SH-SY5Y (cell line): ENCODE measurements at regions not wholly inside any gene's neighbourhood (a gene's known extent, or its start where the extent isn't known, plus 50 kb on each side); places are given as distances from the start of the nearest gene placed in this dataset.

Source experiments
- GATA2 ChIP-seq: IDR thresholded peaks from 2 replicates; pipeline ENCODE4 v1.6.1; 2011; ENCODE audit warnings: mild to moderate bottlenecking, low read depth, low read length
- GATA3 ChIP-seq: IDR thresholded peaks from 2 replicates; pipeline ENCODE4 v1.6.1; 2011; ENCODE audit warnings: low read depth, mild to moderate bottlenecking, low read length, moderate library complexity

DNA sequence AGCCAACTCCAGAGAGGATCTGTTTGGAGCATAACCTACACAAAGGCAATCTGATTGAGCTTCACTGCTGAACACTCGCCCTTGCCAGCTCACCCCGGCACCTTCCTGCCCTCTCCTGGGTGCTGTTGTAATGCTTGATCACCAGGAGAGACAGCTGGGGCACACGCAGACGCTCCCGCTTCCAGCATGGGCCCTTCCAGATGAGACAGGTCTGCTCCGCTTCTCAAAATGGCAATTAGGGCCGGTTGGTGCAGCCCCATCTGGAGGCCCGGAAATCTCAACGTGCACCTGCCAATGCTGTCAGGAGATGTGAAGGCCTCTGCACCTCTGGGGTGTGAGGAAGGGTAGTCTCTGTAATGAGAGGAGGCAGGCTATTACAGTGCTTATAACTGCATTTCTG, 206.1 kb downstream of the ABCC12 start:
- TF ChIP-seq GATA2 (no peak), GATA3 (no peak)
